GM21576 (cell line): ENCODE measurements at regions not wholly inside any gene's neighbourhood (a gene's known extent, or its start where the extent isn't known, plus 50 kb on each side); places are given as distances from the start of the nearest gene placed in this dataset.
"Not testable (repeated sequence)": the region's sequence is repeated elsewhere in the genome, so short reads cannot be mapped to it uniquely, and the experiment has no call there.

Experiments
- ATAC-seq: cut with Tn5 transposase; IDR thresholded peaks from one replicate; pipeline ENCODE4 v1.9.1; 2021; ENCODE audit warnings: mild to moderate bottlenecking, moderate library complexity; ENCODE audit not compliant: unreplicated experiment

GRCh38 chrX:131875827-131876226 is 147.3 kb upstream of the STK26 start:
- ATAC-seq, result not testable (repeated sequence)

GRCh38 chrX:131881194-131881593 is 141.9 kb upstream of the STK26 start:
- ATAC-seq, result no peak

- not testable (repeated sequence) for ATAC-seq
Observed at GRCh38 chrX:131885042-131885441, 138.1 kb upstream of the STK26 start.

GRCh38 chrX:131893857-131894256 is 129.2 kb upstream of the STK26 start:
- ATAC-seq, result not testable (repeated sequence)

- no peak for ATAC-seq
Observed at GRCh38 chrX:131894995-131895394, 128.1 kb upstream of the STK26 start.

GRCh38 chrX:131895807-131896206 is 127.3 kb upstream of the STK26 start:
- no peak for ATAC-seq

- ATAC-seq, result no peak
Observed at GRCh38 chrX:131901546-131901945, 121.6 kb upstream of the STK26 start.

GRCh38 chrX:131907488-131908314 is 115.4 kb upstream of the STK26 start:
- ATAC-seq, result no peak

- no peak for ATAC-seq
Observed at GRCh38 chrX:131910586-131910985, 112.5 kb upstream of the STK26 start.

- ATAC-seq, result no peak
Observed at GRCh38 chrX:131915488-131915887, 107.6 kb upstream of the STK26 start.

- no peak for ATAC-seq
Observed at GRCh38 chrX:131917588-131917987, 105.5 kb upstream of the STK26 start.

GRCh38 chrX:131918839-131919238 is 104.3 kb upstream of the STK26 start:
- no peak for ATAC-seq

- ATAC-seq, result no peak
Observed at GRCh38 chrX:131923614-131924250, 99.4 kb upstream of the STK26 start.

- no peak for ATAC-seq
Observed at GRCh38 chrX:131938749-131939148, 84.4 kb upstream of the STK26 start.

GRCh38 chrX:131942034-131942433 is 81.1 kb upstream of the STK26 start:
- ATAC-seq, result no peak

- no peak for ATAC-seq
Observed at GRCh38 chrX:131944936-131945902, 77.9 kb upstream of the STK26 start.

GRCh38 chrX:131951166-131951565 is 71.9 kb upstream of the STK26 start:
- no peak for ATAC-seq

- no peak for ATAC-seq
Observed at GRCh38 chrX:131955099-131955777, 67.9 kb upstream of the STK26 start.

GRCh38 chrX:131958724-131959123 is 64.4 kb upstream of the STK26 start:
- ATAC-seq, result no peak

- no peak for ATAC-seq
Observed at GRCh38 chrX:131970347-131970746, 52.8 kb upstream of the STK26 start.
